ENCODE measurements at regions not wholly inside any gene's neighbourhood (a gene's known extent, or its start where the extent isn't known, plus 50 kb on each side); places are given as distances from the start of the nearest gene placed in this dataset.
A peak's percentile ranks its signal among the peaks of the same experiment; 100 is the strongest.

DNA sequence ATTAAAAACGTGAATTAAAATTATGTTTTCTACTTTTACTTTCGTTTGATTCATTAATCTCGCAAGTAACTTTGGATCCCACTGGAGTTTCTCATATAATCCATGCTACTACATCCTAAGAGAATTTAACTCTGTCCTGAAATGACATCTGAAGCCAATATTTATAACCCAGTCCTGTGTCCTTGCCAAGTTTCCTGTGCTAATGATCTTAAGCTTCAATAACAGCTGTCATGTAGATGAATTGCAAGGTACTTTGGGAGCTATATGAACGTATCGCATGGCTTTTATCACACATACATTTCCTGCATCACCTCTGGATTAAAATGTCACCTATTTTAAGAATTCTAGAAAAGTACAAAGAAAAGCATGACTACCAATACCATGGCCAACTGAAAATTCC is 833.8 kb upstream of the CITED2 start:
- intact Hi-C loops (cut with micrococcal nuclease), result no loop called here
- Histone ChIP-seq H3K4me1 (peaks cover 24% of the 10 kb centered on the region), H3K27ac (replicated peaks) (peak overlapping the region; percentile 43), H3K9me3 (replicated peaks) (no peaks in the 10 kb centered on the region), H3K36me3 (no peaks in the 10 kb centered on the region), H3K4me3 (peak overlapping the region; percentile 43), H3K27me3 (ENCODE audit: low read depth) (no peaks in the 10 kb centered on the region)
- no peak for DNase-seq
- TF ChIP-seq, protein P1, sequence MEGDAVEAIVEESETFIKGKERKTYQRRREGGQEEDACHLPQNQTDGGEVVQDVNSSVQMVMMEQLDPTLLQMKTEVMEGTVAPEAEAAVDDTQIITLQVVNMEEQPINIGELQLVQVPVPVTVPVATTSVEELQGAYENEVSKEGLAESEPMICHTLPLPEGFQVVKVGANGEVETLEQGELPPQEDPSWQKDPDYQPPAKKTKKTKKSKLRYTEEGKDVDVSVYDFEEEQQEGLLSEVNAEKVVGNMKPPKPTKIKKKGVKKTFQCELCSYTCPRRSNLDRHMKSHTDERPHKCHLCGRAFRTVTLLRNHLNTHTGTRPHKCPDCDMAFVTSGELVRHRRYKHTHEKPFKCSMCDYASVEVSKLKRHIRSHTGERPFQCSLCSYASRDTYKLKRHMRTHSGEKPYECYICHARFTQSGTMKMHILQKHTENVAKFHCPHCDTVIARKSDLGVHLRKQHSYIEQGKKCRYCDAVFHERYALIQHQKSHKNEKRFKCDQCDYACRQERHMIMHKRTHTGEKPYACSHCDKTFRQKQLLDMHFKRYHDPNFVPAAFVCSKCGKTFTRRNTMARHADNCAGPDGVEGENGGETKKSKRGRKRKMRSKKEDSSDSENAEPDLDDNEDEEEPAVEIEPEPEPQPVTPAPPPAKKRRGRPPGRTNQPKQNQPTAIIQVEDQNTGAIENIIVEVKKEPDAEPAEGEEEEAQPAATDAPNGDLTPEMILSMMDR (IDR thresholded peaks at IDR 0.05; ENCODE audit: borderline replicate concordance), result no peak

DNA sequence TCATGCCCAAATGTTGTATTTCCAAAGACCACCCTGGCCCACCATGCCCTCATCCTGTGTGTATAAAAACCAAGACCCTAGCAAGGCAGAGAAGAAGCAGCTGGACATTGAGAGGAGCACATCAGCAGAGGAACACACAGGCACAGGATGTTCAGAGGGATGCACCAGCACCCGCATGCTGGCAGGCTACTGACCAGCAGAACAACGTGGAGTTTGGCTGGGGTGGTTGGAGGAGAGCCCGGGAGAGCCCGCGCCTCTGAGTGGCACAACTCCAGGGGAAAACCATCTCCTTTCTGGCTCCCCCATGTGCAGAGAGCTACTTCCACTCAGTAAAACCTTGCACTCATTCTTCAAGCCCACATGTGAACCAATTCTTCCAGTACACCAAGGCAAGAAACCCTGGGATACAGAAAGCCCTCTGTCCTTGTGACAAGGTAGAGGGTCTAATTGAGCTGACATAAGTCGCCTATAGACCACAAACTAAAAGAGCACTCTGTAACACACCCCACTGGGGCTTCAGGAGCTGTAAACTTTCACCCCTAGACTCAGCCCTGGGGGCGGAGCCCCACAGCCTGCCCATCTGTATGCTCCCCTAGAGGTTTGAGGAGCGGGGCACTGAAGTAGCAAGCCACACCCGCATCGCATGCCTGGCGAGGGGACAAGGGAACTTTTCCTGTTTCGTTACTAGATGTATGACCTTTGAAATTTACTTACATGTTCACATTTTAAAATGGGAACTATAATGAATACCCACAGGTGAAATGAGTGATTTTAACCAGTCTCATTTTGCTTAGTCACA is 831.5 kb upstream of the CITED2 start:
- Histone ChIP-seq H3K36me3 (no peaks in the 10 kb centered on the region), H3K4me3 (no peak overlapping the region), H3K4me1 (peaks cover 34% of the 10 kb centered on the region), H3K27ac (replicated peaks) (no peak overlapping the region), H3K27me3 (ENCODE audit: low read depth) (no peaks in the 10 kb centered on the region), H3K9me3 (replicated peaks) (no peaks in the 10 kb centered on the region)
- TF ChIP-seq, protein P1 (IDR thresholded peaks at IDR 0.05; ENCODE audit: borderline replicate concordance), result no peak
- no peak for DNase-seq
- intact Hi-C loops (cut with micrococcal nuclease), result no loop called here

DNA sequence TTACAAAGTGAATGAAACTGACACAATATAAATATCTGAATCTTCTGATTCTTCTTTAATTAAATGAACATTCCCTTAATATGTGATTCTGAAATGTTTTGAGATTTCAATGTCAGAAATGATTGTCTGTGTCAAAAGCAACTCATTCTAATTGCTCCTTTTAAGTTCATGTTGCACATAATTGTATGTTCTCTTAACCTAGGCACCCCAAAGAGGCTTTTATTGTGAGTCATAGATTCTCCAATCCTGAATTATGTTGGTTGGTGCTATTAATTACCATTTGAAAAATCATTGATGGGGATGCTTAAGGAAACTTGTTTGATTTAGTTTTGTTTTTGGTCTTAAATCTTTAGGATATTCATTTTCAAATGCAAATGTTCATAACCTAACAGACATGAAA is 829.7 kb upstream of the CITED2 start:
- no peaks in the 10 kb centered on the region for H3K36me3 ChIP-seq
- TF ChIP-seq, protein P1 (IDR thresholded peaks at IDR 0.05; ENCODE audit: borderline replicate concordance), result no peak
- no peaks in the 10 kb centered on the region for H3K9me3 ChIP-seq (replicated peaks)
- intact Hi-C loops (cut with micrococcal nuclease), result no loop called here
- peak overlapping the region; percentile 36 for H3K27ac ChIP-seq (replicated peaks)
- no peak overlapping the region for H3K4me3 ChIP-seq
- H3K4me1 ChIP-seq, result peaks cover 34% of the 10 kb centered on the region
- no peaks in the 10 kb centered on the region for H3K27me3 ChIP-seq (ENCODE audit: low read depth)
- no peak for DNase-seq

DNA sequence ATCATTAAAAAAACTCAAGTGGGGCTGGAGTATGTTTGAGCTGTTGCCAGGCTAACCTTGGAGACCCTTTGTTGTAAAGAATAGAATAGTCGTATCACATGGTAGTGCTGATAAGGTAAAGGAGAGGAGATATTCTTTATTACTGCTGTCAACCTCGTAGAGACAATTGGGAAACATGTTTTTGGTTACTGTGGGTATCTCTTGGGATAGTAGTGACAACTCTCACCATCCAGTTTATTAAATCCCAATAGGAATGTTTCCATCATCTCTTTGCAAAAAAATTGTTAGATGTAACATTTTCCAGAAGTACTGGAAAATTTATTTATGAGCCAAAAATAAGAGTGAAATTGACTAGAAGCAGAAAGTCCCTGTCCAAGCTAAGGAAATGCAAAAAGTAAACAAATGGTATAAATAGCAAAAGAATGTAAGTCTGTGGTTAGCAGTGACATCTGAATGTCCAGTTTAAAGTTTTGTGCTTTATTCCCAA is 829.3 kb upstream of the CITED2 start:
- H3K4me3 ChIP-seq, result no peak overlapping the region
- DNase-seq, result no peak
- H3K27me3 ChIP-seq (ENCODE audit: low read depth), result no peaks in the 10 kb centered on the region
- H3K9me3 ChIP-seq (replicated peaks), result no peaks in the 10 kb centered on the region
- H3K27ac ChIP-seq (replicated peaks), result peak overlapping the region; percentile 36
- peaks cover 33% of the 10 kb centered on the region for H3K4me1 ChIP-seq
- TF ChIP-seq, protein P1 (IDR thresholded peaks at IDR 0.05; ENCODE audit: borderline replicate concordance), result no peak
- H3K36me3 ChIP-seq, result no peaks in the 10 kb centered on the region
- intact Hi-C loops (cut with micrococcal nuclease), result no loop called here

DNA sequence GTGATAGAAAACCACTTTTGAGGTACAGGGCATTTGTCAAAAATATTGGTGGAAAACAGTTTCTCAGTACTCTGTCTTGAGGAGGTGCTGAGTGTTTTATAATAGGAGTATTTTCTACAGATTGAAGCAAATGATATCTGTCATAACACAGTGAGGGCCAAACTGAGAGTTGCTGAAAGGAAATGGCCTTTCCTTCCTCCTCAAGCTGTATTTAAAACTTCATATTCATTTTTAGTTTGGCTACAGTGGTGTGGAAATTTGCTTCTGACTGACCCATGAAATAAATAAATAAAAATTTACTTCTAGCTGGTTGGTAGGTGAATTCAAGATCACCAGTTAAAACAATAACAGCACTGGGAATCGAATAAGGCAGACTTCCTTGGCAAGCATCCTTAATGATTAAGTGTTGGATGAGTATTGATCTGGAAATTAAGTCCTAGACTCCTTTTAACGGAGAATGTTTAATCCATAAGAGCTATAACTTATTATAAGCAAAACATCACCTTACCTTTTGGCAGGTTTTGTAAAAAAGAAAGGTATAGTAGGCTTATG is 828.6 kb upstream of the CITED2 start:
- intact Hi-C loops (cut with micrococcal nuclease), result no loop called here

More for the DNA sequence above, 828.6 kb upstream of the CITED2 start:
- Histone ChIP-seq H3K4me1 (peaks cover 26% of the 10 kb centered on the region), H3K36me3 (no peaks in the 10 kb centered on the region), H3K27me3 (ENCODE audit: low read depth) (no peaks in the 10 kb centered on the region), H3K9me3 (replicated peaks) (no peaks in the 10 kb centered on the region), H3K27ac (replicated peaks) (peak overlapping the region; percentile 36), H3K4me3 (no peak overlapping the region)
- no peak for DNase-seq
- TF ChIP-seq, protein P1 (IDR thresholded peaks at IDR 0.05; ENCODE audit: borderline replicate concordance), result no peak
